NCI-H2107 treated with DMSO at 0.1 percent for 48 hours (cell line): ENCODE measurements at regions not wholly inside any gene's neighbourhood (a gene's known extent, or its start where the extent isn't known, plus 50 kb on each side); places are given as distances from the start of the nearest gene placed in this dataset.
"Not testable (repeated sequence)": the region's sequence is repeated elsewhere in the genome, so short reads cannot be mapped to it uniquely, and the experiment has no call there.

Experiments
- DNase-seq: peaks from one replicate; lab custom pipeline; 2025; ENCODE audit not compliant: unreplicated experiment; lab: John Stamatoyannopoulos, UW

- DNase-seq = not testable (repeated sequence)
Observed at GRCh38 chr17:45585794-45586650, 95.5 kb upstream of the PLEKHM1 start.

- not testable (repeated sequence) for DNase-seq
Observed at GRCh38 chr17:45586651-45586934, 96.1 kb upstream of the PLEKHM1 start.

- not testable (repeated sequence) for DNase-seq
Observed at GRCh38 chr17:45592433-45592923, 102.0 kb upstream of the PLEKHM1 start.

- not testable (repeated sequence) for DNase-seq
Observed at GRCh38 chr17:45596347-45596746, 105.8 kb upstream of the PLEKHM1 start.

GRCh38 chr17:45600052-45601012 lies 109.8 kb upstream of the PLEKHM1 start:
- DNase-seq = not testable (repeated sequence)

GRCh38 chr17:45601013-45601412 lies 110.5 kb upstream of the PLEKHM1 start:
- not testable (repeated sequence) for DNase-seq

- not testable (repeated sequence) for DNase-seq
Observed at GRCh38 chr17:45601605-45602539, 111.4 kb upstream of the PLEKHM1 start.

GRCh38 chr17:45605751-45606150 lies 115.2 kb upstream of the PLEKHM1 start:
- not testable (repeated sequence) for DNase-seq

- DNase-seq = not testable (repeated sequence)
Observed at GRCh38 chr17:45619984-45620405, 129.5 kb upstream of the PLEKHM1 start.

- not testable (repeated sequence) for DNase-seq
Observed at GRCh38 chr17:45620468-45620867, 129.9 kb upstream of the PLEKHM1 start.

- not testable (repeated sequence) for DNase-seq
Observed at GRCh38 chr17:45621087-45621486, 130.6 kb upstream of the PLEKHM1 start.

GRCh38 chr17:45622295-45622694 lies 131.8 kb upstream of the PLEKHM1 start:
- not testable (repeated sequence) for DNase-seq

- no peak for DNase-seq
Observed at GRCh38 chr17:45628019-45628418, 137.5 kb upstream of the PLEKHM1 start.

GRCh38 chr17:45631941-45632340 lies 141.4 kb upstream of the PLEKHM1 start:
- DNase-seq = no peak

GRCh38 chr17:45639297-45639849 lies 144.7 kb upstream of the CRHR1 start:
- DNase-seq = no peak

- DNase-seq = no peak
Observed at GRCh38 chr17:45640141-45640850, 143.8 kb upstream of the CRHR1 start.

- no peak for DNase-seq
Observed at GRCh38 chr17:45641541-45641940, 142.6 kb upstream of the CRHR1 start.

GRCh38 chr17:45643591-45643990 lies 140.5 kb upstream of the CRHR1 start:
- no peak for DNase-seq

- DNase-seq = not testable (repeated sequence)
Observed at GRCh38 chr17:45644637-45645036, 139.5 kb upstream of the CRHR1 start.
